RWPE2 (cell line): ENCODE measurements at regions not wholly inside any gene's neighbourhood (a gene's known extent, or its start where the extent isn't known, plus 50 kb on each side); places are given as distances from the start of the nearest gene placed in this dataset.
"Not testable (repeated sequence)": the region's sequence is repeated elsewhere in the genome, so short reads cannot be mapped to it uniquely, and the experiment has no call there.

Experiments used
- ATAC-seq: fragments of 200-7000 bp; cut with Tn5 transposase; 3 replicates; pipeline ENCODE4 v1.9.1; 2021; ENCODE audit warnings: low read depth
- DNase-seq: peaks from one replicate; pipeline ENCODE4 v3.0.0-alpha.2; 2020; ENCODE audit warnings: low spot score
- H3K27ac ChIP-seq: fragments of 450-650 bp; 2 replicates; pipeline ENCODE4 v1.5.1; 2017; ENCODE audit warnings: mild to moderate bottlenecking; ENCODE audit not compliant: poor library complexity, severe bottlenecking
- H3K27me3 ChIP-seq: fragments of 250-450 bp; sonication (Bioruptor Pico); 2 replicates; pipeline ENCODE4 v1.5.1; 2021; ENCODE audit warnings: mild to moderate bottlenecking, moderate library complexity; ENCODE audit not compliant: insufficient read depth, poor library complexity, severe bottlenecking
- H3K36me3 ChIP-seq: fragments of 250-450 bp; sonication (Bioruptor Pico); 2 replicates; pipeline ENCODE4 v1.5.1; 2020; ENCODE audit warnings: low read depth, mild to moderate bottlenecking, moderate library complexity
- H3K4me1 ChIP-seq: fragments of 250-450 bp; sonication (Bioruptor Pico); 2 replicates; pipeline ENCODE4 v1.5.1; 2021; ENCODE audit warnings: mild to moderate bottlenecking, moderate library complexity; ENCODE audit not compliant: insufficient read depth, poor library complexity, severe bottlenecking
- H3K4me3 ChIP-seq: fragments of 250-450 bp; sonication (Bioruptor Pico); 2 replicates; pipeline ENCODE4 v1.5.1; 2021; ENCODE audit warnings: mild to moderate bottlenecking, moderate library complexity; ENCODE audit not compliant: severe bottlenecking
- H3K9me3 ChIP-seq: fragments of 250-450 bp; sonication (Bioruptor Pico); 2 replicates; pipeline ENCODE4 v1.5.1; 2021; ENCODE audit warnings: mild to moderate bottlenecking, moderate library complexity; ENCODE audit not compliant: severe bottlenecking
- CTCF ChIP-seq: fragments of 450-650 bp; IDR thresholded peaks from one replicate; pipeline ENCODE4 v1.5.1; 2017; ENCODE audit warnings: mild to moderate bottlenecking, moderate library complexity; ENCODE audit not compliant: poor library complexity, severe bottlenecking

DNA sequence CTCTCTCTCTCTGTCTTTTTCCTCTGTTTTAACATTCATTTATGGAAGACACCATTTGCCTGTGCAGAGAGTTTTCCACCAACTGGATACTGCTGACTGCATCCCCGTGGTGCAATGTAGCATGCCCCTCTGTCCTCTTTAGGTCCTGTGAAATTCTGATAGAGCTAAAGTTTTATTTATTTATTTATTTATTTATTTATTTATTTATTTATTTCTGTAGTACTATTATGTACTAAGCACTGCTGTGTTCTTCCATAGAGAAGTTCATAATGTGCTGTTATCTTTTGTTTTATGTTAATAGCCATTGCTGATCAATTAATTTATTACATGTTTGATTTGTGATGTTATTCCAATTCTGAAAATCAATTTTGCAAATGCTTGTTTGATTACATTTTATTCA is 749.9 kb downstream of the ZBBX start:
- H3K9me3 ChIP-seq, result no peaks in the 10 kb centered on the region
- no peaks in the 10 kb centered on the region for H3K27me3 ChIP-seq
- no peak overlapping the region for H3K27ac ChIP-seq
- no peaks in the 10 kb centered on the region for H3K36me3 ChIP-seq
- no peaks in the 10 kb centered on the region for H3K4me1 ChIP-seq
- DNase-seq, result no peak
- no peak for TF ChIP-seq CTCF
- no peak for ATAC-seq
- no peak overlapping the region for H3K4me3 ChIP-seq

- no peaks in the 10 kb centered on the region for H3K27me3 ChIP-seq
- no peak overlapping the region for H3K4me3 ChIP-seq
- H3K4me1 ChIP-seq, result no peaks in the 10 kb centered on the region
- H3K36me3 ChIP-seq, result no peaks in the 10 kb centered on the region
- TF ChIP-seq CTCF, result no peak
- ATAC-seq (no peak), DNase-seq (no peak)
- no peak overlapping the region for H3K27ac ChIP-seq
- no peaks in the 10 kb centered on the region for H3K9me3 ChIP-seq
Measured at GRCh38 chr3:166613365-166613764, 766.7 kb downstream of the ZBBX start.

GRCh38 chr3:166612761-166613160 is 767.3 kb downstream of the ZBBX start:
- not testable (repeated sequence) for H3K27ac ChIP-seq, H3K9me3 ChIP-seq, H3K4me3 ChIP-seq, ATAC-seq, H3K27me3 ChIP-seq, H3K4me1 ChIP-seq, DNase-seq, H3K36me3 ChIP-seq

- no peak overlapping the region for H3K4me3 ChIP-seq
- H3K36me3 ChIP-seq, result no peaks in the 10 kb centered on the region
- no peak for TF ChIP-seq CTCF
- DNase-seq (no peak), ATAC-seq (no peak)
- no peaks in the 10 kb centered on the region for H3K9me3 ChIP-seq
- no peaks in the 10 kb centered on the region for H3K27me3 ChIP-seq
- no peak overlapping the region for H3K27ac ChIP-seq
- no peaks in the 10 kb centered on the region for H3K4me1 ChIP-seq
Measured at GRCh38 chr3:166607933-166608521, 770.8 kb upstream of the BCHE start.

DNA sequence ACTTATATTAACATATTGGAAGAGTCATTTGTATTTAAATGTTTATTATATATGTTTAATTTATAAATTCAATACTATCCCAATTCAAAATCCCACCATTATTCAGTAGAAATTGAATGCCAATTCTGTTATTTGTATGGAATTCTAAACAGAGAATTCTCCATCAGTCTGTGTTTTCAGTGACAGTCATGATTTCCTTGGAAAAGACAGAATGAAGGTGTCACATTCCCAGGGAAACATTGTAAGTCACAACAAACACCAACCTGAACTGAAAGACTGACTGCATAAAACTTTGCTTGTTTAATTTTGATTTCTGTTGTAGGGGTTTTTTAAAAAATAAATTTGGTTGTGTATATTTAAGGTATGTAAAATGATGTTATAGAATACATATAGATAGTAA is 769.8 kb upstream of the BCHE start:
- H3K4me3 ChIP-seq, result no peak overlapping the region
- H3K27me3 ChIP-seq, result no peaks in the 10 kb centered on the region
- no peaks in the 10 kb centered on the region for H3K4me1 ChIP-seq
- ATAC-seq (no peak), DNase-seq (no peak)
- no peaks in the 10 kb centered on the region for H3K36me3 ChIP-seq
- no peaks in the 10 kb centered on the region for H3K9me3 ChIP-seq
- TF ChIP-seq CTCF, result no peak
- no peak overlapping the region for H3K27ac ChIP-seq
